ENCODE measurements at regions not wholly inside any gene's neighbourhood (a gene's known extent, or its start where the extent isn't known, plus 50 kb on each side); places are given as distances from the start of the nearest gene placed in this dataset.
"Not testable (repeated sequence)": the region's sequence is repeated elsewhere in the genome, so short reads cannot be mapped to it uniquely, and the experiment has no call there.

DNA sequence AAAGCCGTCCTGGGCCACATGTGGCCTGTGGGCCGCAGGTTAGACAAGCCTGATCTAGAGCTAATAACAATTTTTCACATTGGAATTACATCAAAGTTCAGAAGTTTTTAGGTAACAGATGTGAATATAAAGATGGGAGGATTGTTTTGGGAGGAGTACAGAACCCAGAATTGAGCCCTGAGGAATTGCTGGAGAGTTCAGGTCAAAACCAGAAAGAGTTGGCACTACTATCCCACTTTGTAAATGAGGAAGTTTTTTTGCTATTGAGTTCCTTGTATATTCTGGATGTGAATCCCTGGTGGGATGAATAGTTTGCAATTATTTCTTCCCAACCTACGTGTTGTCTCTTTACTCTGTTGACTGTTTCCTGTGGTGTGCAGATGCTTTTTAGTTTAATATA, 109.5 kb upstream of the LIPC start:
- DNase-seq (ENCODE audit: low read depth in 4 of 4, low spot score in 3 of 4): no peak

DNA sequence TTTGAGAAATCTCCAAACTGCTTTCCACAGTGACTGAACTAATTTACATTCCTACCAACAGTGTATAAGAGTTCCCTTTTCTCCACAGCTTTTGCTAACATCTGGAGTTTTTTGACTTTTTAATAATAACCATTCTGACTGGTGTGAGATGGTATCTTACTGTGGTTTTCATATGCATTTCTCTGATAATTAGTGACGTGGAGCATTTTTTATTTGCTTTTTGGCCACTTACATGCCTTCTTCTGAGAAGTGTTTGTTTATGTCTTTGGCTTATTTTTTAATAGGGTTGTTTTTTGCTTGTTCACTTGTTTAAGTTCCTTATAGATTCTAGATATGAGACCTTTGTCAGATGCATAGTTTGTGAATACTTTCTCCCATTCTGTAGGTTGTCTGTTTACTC, 108.5 kb upstream of the LIPC start:
- DNase-seq (ENCODE audit: low read depth in 4 of 4, low spot score in 3 of 4): not testable (repeated sequence)

DNA sequence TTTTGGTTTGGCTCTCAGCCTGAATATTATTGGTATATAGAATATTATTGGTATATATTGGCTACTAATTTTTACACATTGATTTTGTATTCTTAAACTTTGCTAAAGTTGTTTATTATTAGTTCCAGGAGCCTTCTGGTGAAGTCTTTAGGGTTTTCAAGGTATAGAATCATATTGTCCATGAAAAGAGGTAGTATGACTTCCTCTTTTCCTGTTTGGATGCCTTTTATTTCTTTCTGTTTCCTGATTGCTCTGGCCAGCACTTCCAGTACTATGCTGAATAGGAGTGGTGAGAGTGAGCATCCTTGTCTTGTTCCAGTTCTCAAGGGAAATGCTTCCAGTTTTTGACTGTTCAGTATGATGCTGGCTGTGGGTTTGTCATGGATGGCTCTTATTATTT, 107.3 kb upstream of the LIPC start:
- no peak for DNase-seq (ENCODE audit: low read depth in 4 of 4, low spot score in 3 of 4)

DNA sequence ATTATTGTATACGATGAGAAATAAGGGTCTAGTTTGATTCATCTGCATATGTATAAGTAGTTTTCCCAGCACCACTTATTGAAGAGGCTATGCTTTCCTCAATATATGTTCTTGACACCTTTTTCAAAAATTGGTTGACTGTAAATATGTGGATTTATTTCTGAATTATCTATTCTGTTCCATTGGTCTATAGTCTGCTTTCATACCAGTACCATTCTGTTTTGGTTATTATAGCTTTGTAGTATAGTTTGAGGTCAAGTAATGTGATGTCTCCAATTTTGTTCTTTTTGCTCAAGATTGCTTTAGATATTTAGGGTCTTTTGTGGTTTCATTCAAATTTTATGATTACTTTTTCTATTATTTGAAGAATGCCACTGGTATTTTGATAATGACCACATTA, 103.8 kb upstream of the LIPC start:
- no peak for DNase-seq (ENCODE audit: low read depth in 4 of 4, low spot score in 3 of 4)

DNA sequence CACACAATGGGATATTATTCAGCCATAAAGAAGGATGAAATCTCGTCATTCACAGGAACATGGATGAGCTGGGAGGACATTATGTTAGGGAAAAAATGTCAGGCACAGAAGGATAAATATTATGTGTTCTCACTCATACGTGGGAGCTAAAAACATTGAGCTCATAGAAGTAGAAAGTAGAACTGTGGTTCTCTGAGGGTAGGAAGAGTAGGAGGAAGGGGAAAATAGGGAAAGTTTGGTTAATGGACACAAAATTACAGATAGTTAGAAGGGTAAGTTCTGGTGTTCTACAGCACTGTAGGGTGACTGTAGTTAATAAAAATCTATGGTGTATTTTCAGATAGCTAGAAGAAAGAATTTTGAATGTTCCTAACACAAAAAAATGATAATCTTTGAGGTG, 102.6 kb upstream of the LIPC start:
- DNase-seq (ENCODE audit: low read depth in 4 of 4, low spot score in 3 of 4): no peak

DNA sequence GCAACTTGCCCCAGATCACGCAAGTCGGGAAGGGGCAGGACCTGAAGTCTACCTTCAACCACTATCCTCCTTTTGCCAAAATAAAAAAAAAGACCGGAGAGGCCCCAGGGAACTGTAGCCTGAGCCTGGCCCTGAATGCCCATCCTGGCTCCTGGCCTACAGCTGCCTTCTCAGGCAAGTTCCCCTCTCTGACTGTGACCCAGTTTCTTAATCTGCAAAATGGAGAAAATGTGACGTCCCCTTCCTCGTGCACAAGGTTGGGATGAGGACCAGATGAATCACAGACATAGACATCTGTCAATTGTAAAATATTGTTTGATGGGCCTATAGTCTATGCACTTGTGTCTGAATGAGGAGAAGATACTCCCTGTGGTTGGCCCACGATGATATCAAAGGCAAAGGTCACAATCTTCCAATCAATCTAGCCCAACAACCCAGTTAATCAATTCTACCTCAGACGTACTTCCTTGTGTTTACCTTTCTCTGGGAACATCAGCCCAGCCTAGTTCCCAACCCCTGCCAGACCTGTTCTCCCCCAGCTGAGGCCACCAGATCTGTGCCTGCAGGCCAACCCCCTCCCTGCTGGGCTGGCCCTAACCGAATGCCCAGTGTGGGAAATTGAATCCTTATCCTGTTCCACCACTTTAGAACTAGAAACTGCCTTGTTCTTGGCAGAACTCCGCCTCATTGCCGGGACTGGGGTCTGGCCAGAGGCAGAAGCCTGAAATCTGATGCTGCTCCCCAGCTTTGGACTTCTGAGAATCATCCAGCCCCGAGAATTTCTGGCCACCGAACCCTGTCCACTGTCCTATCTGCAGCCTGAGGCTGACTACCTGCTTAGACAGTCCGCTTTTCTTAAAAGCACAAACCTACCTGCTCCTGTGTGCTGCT, 101.8 kb upstream of the LIPC start:
- DNase-seq (ENCODE audit: low read depth in 4 of 4, low spot score in 3 of 4): no peak

DNA sequence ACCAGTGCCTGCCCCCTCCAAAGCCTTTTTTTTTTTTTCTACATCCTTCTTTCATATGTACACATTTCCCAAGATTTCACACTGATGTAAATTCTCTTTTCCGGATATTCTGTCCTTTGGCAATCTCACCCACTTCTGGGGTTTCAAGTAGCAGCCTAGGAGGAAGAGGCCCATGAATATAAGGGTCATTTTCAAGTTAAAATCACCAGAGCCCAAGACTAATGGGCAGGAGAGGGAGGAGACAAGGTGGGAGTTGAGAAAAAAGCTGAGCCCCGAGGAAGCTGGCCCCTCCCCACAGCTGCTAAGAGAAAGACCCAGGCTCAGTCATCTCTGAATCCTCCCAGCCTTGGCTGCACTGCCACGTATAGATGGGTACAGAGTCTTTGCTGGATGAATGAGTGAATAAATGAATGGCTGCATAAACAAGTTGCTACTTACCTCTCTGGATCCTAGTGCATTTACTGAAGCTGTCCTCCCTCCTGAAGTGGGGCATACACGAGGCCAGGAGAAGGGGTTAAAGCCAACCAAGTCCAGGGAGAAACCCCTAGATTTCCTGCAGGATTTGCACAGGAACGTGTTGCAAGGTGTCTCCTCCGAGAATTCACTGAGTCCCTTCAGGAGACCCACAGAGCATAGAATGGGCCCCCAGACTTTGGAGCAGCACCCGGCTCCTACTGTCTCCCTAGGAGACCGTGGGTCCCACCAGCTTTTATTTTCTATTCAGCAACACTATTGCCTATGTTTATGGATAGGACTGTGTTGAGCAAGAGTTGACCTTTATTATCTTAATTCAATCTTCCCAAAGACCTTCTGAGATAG, 100.8 kb upstream of the LIPC start:
- no peak for DNase-seq (ENCODE audit: low read depth in 4 of 4, low spot score in 3 of 4)

DNA sequence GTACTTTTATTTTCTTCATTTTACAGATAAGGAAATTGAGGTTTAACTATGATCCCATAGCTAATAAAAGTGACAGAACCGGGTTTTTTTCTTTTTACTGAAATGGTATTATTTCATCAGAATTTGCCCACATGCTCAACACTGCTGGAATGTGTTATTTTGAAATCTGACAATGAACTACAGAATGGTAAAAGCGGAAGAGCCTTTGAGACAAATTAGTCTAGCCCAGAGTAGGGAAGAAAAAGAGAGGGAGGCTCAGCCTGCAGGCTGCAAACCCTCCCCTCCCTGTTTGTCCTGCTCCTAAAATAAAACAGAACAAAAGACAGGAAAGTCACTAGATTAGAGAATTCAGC, 100.3 kb upstream of the LIPC start:
- DNase-seq (ENCODE audit: low read depth in 4 of 4, low spot score in 3 of 4): no peak

DNA sequence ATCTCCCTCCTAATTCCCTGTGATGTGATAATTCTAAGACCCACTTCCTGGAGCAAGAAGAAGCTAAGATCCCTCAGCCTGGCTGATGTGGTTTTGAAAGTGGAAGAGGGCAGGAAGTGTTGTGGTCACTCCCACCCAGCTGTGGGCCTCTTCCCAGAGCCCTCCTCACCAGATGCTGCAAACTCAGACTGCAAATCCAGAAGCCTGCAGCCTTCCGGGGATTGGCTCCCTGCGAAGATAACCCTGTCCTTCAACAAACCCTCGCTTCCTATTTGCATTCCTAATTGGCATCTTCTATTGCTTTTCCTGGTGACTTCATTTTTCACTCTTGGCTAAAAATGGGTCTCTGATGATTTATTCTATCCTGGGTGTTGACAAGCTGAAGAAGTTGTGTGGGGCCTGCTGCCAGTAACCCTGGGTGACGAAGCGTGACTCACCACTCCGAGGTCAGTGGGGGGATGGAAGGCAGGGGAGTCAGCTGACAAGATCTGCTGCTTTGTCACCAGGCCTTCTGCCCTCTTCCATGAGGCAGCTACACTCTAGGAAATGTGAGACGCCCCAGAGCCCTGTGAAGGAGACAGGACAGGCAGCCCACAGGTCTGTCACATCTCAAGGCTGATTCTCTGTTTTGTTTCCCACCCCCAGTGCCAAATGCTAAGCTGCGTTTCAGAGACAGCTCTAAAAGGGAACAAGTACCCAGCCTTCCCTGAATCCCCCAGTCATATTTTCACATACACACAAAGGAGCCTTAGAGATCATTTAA, 99.7 kb upstream of the LIPC start:
- peak; percentile 83 to 89 (median 88) for DNase-seq (ENCODE audit: low read depth in 4 of 4, low spot score in 3 of 4)

DNA sequence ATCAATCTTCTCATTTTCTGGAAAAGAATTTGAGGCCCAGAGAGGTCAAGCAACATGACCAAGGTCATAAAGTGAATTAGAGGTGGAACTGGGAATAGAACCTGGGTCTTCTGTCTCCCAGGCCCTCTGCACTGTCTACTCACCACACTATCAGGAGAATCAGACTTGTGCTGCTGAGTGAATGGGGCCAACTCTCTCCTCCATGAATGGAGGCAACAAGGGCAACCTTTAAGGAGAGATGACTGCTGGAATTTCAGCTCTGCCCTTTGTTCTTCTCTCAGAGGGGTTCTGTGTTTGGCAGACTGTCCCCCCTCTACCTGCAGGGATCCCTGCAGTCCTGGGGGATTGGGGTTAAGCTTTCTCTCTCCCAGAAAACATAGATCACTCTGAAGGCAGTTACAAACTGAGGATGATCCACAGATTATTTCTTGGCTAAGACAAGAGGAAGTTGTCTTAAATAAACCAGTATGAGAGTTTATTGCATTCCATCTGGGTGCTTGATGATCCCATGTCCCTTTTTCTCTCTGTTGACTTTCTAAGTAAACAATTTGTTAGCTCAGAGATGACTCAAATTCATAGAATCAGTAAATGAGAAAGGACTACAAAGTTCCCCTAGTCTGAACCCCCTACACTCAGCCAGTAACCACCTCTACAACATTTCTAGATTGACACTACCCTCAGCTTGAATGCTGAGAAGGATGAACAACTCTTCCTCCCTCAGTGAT, 99.0 kb upstream of the LIPC start:
- DNase-seq (ENCODE audit: low read depth in 4 of 4, low spot score in 3 of 4): no peak

DNA sequence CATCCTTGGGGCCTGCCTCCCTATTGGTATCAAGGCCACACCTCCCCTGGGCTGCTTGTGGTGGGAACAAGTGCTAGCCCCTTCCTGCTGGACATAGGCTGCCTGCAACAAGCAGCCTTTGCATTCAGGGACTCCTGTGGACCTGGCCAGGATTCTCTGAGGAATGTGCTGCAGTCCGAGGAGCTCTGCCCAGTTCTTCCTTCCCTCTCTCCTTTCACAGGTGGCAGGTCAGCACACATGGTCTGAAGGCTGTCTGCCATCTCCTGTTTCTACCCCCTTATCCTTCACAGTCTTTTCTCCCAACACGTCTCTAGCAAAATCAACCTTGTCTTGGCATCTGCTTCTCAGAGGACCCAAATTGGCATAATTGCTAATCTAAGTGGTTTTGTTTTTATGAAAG, 97.0 kb upstream of the LIPC start:
- no peak for DNase-seq (ENCODE audit: low read depth in 4 of 4, low spot score in 3 of 4)

DNA sequence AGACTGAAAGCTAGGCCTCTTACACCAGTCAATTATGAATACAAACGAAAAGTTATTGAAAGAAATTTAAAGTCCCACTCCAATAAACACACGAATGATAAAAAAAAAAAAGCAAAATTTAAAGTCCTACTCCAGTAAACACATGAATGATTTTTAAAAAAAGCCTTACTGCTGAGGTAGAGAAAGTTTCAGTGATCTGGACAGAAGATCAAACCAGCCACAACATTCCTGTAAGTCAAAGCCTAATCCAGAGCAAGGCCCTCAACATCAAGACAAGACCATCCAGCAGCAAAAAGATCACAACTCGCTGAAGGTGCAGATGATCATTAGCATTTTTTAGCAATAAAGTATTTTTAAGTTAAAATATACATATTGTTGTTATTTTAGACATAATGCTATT, 95.6 kb upstream of the LIPC start:
- no peak for DNase-seq (ENCODE audit: low read depth in 4 of 4, low spot score in 3 of 4)

DNA sequence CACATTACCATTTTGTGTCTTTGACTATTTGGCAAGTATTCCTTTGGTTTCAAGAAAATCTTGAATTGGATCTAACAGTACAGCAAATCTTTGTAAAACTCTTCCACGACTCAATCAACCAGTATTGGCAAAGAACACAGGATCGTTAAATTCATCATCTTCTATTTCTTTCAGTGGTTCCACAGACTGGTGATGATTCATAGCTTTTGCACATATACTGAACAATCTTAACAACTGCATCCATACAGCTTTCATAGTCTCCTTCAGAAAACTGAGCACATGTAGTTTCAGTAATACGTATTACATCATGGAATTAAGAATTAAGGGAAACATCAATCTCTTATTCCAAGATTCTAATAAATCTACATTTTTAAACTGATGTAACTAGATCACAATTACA, 91.6 kb upstream of the LIPC start:
- DNase-seq (ENCODE audit: low read depth in 4 of 4, low spot score in 3 of 4): no peak

DNA sequence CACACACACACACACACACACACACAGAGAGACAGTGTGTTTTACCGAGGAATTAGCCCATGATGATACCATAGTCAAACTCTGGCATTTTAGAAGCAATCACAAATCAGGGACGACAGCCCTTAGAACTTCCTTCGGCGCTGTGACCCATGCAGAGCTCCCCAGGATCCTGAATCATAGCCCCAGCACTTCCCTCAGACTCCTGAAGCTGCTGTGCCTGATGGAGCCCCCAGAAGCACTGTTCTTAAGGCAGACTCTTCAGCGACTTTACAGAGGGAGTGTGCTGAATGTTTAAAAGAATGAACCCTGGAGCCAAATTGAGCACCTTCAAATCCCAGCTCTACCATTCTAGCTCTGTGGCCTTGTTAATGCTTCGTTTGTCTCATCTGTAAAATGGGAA, 89.3 kb upstream of the LIPC start:
- DNase-seq (ENCODE audit: low read depth in 4 of 4, low spot score in 3 of 4): no peak

DNA sequence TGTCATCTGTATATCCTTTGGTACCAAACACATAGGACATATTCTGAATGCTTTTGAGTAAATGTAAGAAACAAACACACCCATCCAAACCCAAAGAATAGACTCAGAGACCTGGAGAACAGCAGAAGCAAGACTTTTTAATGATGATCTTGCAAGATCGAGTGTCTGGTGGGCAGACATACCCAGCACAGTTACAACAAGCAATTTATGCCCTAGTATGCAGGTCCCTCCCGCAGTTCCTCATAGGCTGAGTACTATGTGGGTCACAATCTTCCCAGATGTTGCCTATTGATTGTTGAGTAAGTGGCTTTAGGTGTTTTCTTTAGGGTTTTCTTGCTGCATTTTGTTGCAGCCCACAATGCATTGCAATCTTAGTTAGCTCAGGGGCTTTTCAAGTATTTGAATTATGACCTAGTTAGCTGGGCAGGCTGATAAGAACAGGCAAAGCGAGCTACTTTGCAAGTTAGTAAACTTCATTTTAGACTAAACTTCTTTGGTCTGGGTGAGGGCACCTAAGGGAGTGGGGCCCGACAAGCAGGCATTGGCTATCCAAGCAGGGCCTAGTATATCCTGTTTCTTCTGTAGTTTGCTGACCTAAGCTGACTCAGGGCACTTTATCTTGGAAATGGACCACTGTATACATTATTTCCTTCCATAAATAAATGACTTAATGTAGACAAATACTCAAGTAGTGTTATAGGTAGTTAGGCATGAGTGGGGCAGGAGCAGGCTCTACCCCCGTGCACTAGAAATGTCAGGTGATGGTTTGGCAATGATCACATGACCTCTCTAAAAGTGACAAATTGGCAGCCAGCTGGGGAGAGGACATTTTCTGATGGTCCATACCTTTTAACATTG, 87.3 kb upstream of the LIPC start:
- DNase-seq (ENCODE audit: low read depth in 4 of 4, low spot score in 3 of 4): no peak

DNA sequence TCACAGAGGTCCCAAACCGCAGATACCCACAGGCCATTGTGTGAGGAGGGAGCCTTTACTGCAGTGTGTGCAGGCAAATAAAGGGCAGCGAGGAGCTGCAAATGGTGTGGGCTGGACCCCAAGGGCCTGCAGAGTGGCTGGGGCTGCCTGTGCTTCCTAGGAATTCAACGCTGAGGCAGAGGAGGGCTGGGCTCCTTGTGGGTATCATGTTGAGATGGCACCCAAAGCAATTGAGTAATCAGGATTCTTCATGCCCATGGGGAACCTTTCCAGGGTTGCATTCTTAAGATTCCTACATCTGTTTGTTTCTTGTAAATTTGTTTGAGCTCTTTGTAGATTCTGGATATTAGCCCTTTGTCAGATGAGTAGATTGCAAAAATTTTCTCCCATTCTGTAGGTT, 85.4 kb upstream of the LIPC start:
- DNase-seq (ENCODE audit: low read depth in 4 of 4, low spot score in 3 of 4): no peak

DNA sequence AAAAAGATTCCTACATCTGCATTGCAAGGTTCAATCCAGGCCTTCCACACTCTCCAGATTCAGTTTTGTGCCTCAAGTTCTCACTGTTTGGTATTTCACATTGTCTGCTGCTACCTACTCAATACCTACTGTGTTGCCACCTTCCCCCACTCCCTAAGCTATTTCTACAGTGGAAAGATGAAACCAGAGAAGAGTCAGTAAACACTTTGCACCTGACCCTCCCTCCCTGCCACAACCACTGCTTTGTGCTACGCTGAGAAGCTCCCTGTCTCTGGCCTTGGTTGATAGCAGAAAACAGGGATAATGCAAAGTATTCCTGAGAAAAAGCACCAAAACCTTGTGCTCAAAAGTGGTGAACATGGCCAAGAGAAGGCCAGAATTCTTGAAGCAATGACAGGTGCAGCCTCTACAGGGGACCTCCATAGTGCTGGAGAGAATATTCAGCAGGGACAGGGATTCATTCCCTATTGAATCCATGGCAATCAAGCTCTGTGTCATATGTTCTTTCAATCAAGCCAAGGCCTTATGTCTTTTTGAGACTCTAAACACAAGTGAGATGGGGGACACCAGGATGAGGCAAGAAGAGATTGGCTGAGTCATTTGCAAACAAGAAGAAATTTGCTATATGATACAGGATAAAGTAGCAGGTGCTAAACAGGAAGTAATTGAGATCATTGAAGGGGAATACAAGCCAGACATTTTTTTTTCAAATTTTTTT, 83.5 kb upstream of the LIPC start:
- no peak for DNase-seq (ENCODE audit: low read depth in 4 of 4, low spot score in 3 of 4)

DNA sequence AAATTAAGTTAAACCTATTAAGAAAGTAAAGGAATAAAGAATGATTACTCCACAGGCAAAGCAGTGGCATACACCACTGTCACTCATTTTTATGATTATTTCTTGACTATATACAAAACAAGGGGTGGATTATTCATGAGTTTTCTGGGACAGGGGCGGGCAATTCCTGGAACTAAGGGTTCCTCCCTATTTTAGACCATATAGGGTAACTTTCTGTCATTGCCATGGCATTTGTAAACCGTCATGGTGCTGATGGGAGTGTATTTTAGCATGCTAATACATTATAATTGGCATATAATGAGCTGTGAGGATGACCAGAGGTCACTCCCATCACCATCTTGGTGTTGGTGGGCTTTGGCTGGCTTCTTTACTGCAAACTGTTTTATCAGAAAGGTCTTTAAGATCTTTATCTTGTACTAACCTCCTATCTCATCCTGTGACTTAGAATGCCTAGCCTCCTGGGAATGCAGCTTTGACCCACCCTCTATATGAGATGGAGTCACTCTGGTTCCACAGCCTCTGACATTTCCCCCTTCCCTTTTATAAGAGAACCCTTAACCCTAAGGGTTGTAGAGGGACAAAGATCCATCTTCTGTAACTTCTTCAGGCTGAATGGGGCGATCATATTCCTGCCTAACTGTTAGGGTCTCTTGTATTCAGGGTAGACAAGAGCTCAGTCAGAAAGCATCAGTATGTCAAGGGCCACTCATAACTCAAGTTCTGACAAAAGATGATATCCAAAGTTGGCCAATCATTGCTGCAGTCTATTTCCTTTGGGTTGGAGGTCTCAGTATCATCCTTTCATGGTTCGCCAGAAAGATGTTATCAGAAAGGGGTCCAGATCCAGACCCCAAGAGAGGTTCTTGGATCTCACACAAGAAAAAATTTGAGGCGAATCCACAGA, 79.5 kb upstream of the LIPC start:
- no peak for DNase-seq (ENCODE audit: low read depth in 4 of 4, low spot score in 3 of 4)

Data from left renal pelvis (tissue), 4 donors.